ENCODE measurements at regions not wholly inside any gene's neighbourhood (a gene's known extent, or its start where the extent isn't known, plus 50 kb on each side); places are given as distances from the start of the nearest gene placed in this dataset.
A peak's percentile ranks its signal among the peaks of the same experiment; 100 is the strongest.

GRCh38 chr9:90988318-90988717 lies 186.7 kb downstream of the SYK start:
- no peak for TF ChIP-seq CTCF (IDR thresholded peaks at IDR 0.05; ENCODE audit: control insufficient read depth, extremely low read depth, insufficient read depth)
- no peak overlapping the region for H3K4me3 ChIP-seq (ENCODE audit: low read depth, low read length)
- no peak for DNase-seq (ENCODE audit: low read depth)

- DNase-seq (ENCODE audit: low read depth) = no peak
- H3K4me3 ChIP-seq (ENCODE audit: low read depth, low read length) = no peak overlapping the region
- TF ChIP-seq CTCF (IDR thresholded peaks at IDR 0.05; ENCODE audit: control insufficient read depth, extremely low read depth, insufficient read depth) = no peak
Observed at GRCh38 chr9:90991953-90992352, 190.3 kb downstream of the SYK start.

- no peak for TF ChIP-seq CTCF (IDR thresholded peaks at IDR 0.05; ENCODE audit: control insufficient read depth, extremely low read depth, insufficient read depth)
- H3K4me3 ChIP-seq (ENCODE audit: low read depth, low read length) = no peak overlapping the region
- no peak for DNase-seq (ENCODE audit: low read depth)
Observed at GRCh38 chr9:90995516-90995915, 193.9 kb downstream of the SYK start.

- no peak for DNase-seq (ENCODE audit: low read depth)
- no peak for TF ChIP-seq CTCF (IDR thresholded peaks at IDR 0.05; ENCODE audit: control insufficient read depth, extremely low read depth, insufficient read depth)
Observed at GRCh38 chr9:90996154-90997065, 194.8 kb downstream of the SYK start.

GRCh38 chr9:90998573-90998972 lies 197.0 kb downstream of the SYK start:
- H3K4me3 ChIP-seq (ENCODE audit: low read depth, low read length) = no peak overlapping the region
- DNase-seq (ENCODE audit: low read depth) = peak; percentile 23
- TF ChIP-seq CTCF (IDR thresholded peaks at IDR 0.05; ENCODE audit: control insufficient read depth, extremely low read depth, insufficient read depth) = no peak

More at GRCh38 chr9:90996154-90997065, 194.8 kb downstream of the SYK start:
- H3K4me3 ChIP-seq (ENCODE audit: low read depth, low read length) = no peak overlapping the region

- no peak overlapping the region for H3K4me3 ChIP-seq (ENCODE audit: low read depth, low read length)
- DNase-seq (ENCODE audit: low read depth) = peak; percentile 56
- no peak for TF ChIP-seq CTCF (IDR thresholded peaks at IDR 0.05; ENCODE audit: control insufficient read depth, extremely low read depth, insufficient read depth)
Observed at GRCh38 chr9:90999425-91000397, 198.1 kb downstream of the SYK start.
